G401.6 (cell line): ENCODE measurements at regions not wholly inside any gene's neighbourhood (a gene's known extent, or its start where the extent isn't known, plus 50 kb on each side); places are given as distances from the start of the nearest gene placed in this dataset.
A peak's percentile ranks its signal among the peaks of the same experiment; 100 is the strongest.

Experiments
- FAIRE-seq: peaks from 2 replicates; lab custom pipeline; 2012; peaks lifted over from hg19 to GRCh38; lab: Jason Lieb, UNC

GRCh38 chr14:62158779-62159178 lies 396.6 kb downstream of the SNAPC1 start:
- no peak for FAIRE-seq

- FAIRE-seq, result no peak
Observed at GRCh38 chr14:62159314-62159713, 397.1 kb downstream of the SNAPC1 start.

- peak; percentile 42 for FAIRE-seq
Observed at GRCh38 chr14:62162998-62163589, 400.9 kb downstream of the SNAPC1 start.

GRCh38 chr14:62168564-62169155 lies 406.4 kb downstream of the SNAPC1 start:
- no peak for FAIRE-seq

- FAIRE-seq, result no peak
Observed at GRCh38 chr14:62179367-62180018, 417.3 kb downstream of the SNAPC1 start.

GRCh38 chr14:62181591-62181990 lies 419.4 kb downstream of the SNAPC1 start:
- FAIRE-seq, result no peak

GRCh38 chr14:62185078-62185477 lies 422.9 kb downstream of the SNAPC1 start:
- no peak for FAIRE-seq

- no peak for FAIRE-seq
Observed at GRCh38 chr14:62187265-62187664, 425.0 kb downstream of the SNAPC1 start.

- FAIRE-seq, result no peak
Observed at GRCh38 chr14:62189698-62190097, 427.5 kb downstream of the SNAPC1 start.

- no peak for FAIRE-seq
Observed at GRCh38 chr14:62206456-62206855, 444.2 kb downstream of the SNAPC1 start.

- no peak for FAIRE-seq
Observed at GRCh38 chr14:62209287-62209899, 447.2 kb downstream of the SNAPC1 start.

GRCh38 chr14:62213516-62213915 lies 451.3 kb downstream of the SNAPC1 start:
- no peak for FAIRE-seq

- no peak for FAIRE-seq
Observed at GRCh38 chr14:62216121-62216520, 453.9 kb downstream of the SNAPC1 start.

- FAIRE-seq, result no peak
Observed at GRCh38 chr14:62234849-62235248, 472.6 kb downstream of the SNAPC1 start.

GRCh38 chr14:62244221-62244620 lies 482.0 kb downstream of the SNAPC1 start:
- no peak for FAIRE-seq

- FAIRE-seq, result no peak
Observed at GRCh38 chr14:62247266-62247665, 485.0 kb downstream of the SNAPC1 start.

- no peak for FAIRE-seq
Observed at GRCh38 chr14:62251237-62251636, 489.0 kb downstream of the SNAPC1 start.

- FAIRE-seq, result no peak
Observed at GRCh38 chr14:62253171-62253570, 491.0 kb downstream of the SNAPC1 start.

- FAIRE-seq, result no peak
Observed at GRCh38 chr14:62253911-62254310, 491.7 kb downstream of the SNAPC1 start.

GRCh38 chr14:62269204-62269603 lies 507.0 kb downstream of the SNAPC1 start:
- no peak for FAIRE-seq

- no peak for FAIRE-seq
Observed at GRCh38 chr14:62270236-62270635, 508.0 kb downstream of the SNAPC1 start.

- FAIRE-seq, result no peak
Observed at GRCh38 chr14:62280366-62280765, 518.1 kb downstream of the SNAPC1 start.

GRCh38 chr14:62283837-62284236 lies 521.6 kb downstream of the SNAPC1 start:
- no peak for FAIRE-seq
